Spinal cord (tissue), 9 donors: ENCODE measurements at regions not wholly inside any gene's neighbourhood (a gene's known extent, or its start where the extent isn't known, plus 50 kb on each side); places are given as distances from the start of the nearest gene placed in this dataset.
"Not testable (repeated sequence)": the region's sequence is repeated elsewhere in the genome, so short reads cannot be mapped to it uniquely, and the experiment has no call there.

Experiments used
- DNase-seq, 6 donors: peaks; one replicate each; pipeline versions ENCODE4 v3.0.0 to v3.0.0-alpha.2; 2013 to 2015; ENCODE audit warnings: low spot score in 6 of 6, low read depth in 4 of 6
- H3K27ac ChIP-seq: one replicate; pipeline ENCODE4 v1.5.1; 2013; ENCODE audit warnings: low read depth, low read length, control low read depth
- H3K27me3 ChIP-seq: one replicate; pipeline ENCODE4 v1.6.1; 2013; ENCODE audit warnings: low read length; ENCODE audit not compliant: control insufficient read depth, insufficient read depth
- H3K36me3 ChIP-seq: one replicate; pipeline ENCODE4 v1.6.1; 2013; ENCODE audit warnings: low read length; ENCODE audit not compliant: control insufficient read depth, insufficient read depth
- H3K4me1 ChIP-seq: one replicate; pipeline ENCODE4 v1.6.1; 2013; ENCODE audit warnings: low read length; ENCODE audit not compliant: control insufficient read depth, insufficient read depth
- H3K4me3 ChIP-seq: one replicate; pipeline ENCODE4 v1.5.1; 2013; ENCODE audit warnings: low read depth, low read length, control low read depth
- H3K9me3 ChIP-seq: one replicate; pipeline ENCODE4 v1.6.1; 2013; ENCODE audit warnings: low read length; ENCODE audit not compliant: control insufficient read depth, insufficient read depth
- WGBS: methylation state at CpG from one replicate; pipeline ENCODE4 v1.1.5; 2013; ENCODE audit warnings: missing lambda C conversion rate; ENCODE audit not compliant: insufficient coverage; 5-methylcytosine and 5-hydroxymethylcytosine counted together
- donor health status: healthy.

GRCh38 chr22:10755350-10755749 is 4772.6 kb upstream of the OR11H1 start:
- H3K4me1 ChIP-seq, H3K4me3 ChIP-seq, H3K36me3 ChIP-seq, DNase-seq, H3K27me3 ChIP-seq, H3K27ac ChIP-seq: not testable (repeated sequence)
- H3K9me3 ChIP-seq, result peaks cover 15% of the 10 kb centered on the region
- 42% methylated on average over 3 of the region's 3 CpGs for WGBS

- H3K4me1 ChIP-seq, H3K4me3 ChIP-seq, H3K27ac ChIP-seq, H3K27me3 ChIP-seq, H3K36me3 ChIP-seq, DNase-seq: not testable (repeated sequence)
- WGBS, result 33% methylated on average over 4 of the region's 5 CpGs
- H3K9me3 ChIP-seq, result peaks cover 13% of the 10 kb centered on the region
These were observed 4767.6 kb upstream of the OR11H1 start for GRCh38 chr22:10760418-10760817.

- H3K9me3 ChIP-seq, H3K4me3 ChIP-seq, H3K27me3 ChIP-seq, H3K4me1 ChIP-seq, H3K27ac ChIP-seq, H3K36me3 ChIP-seq, DNase-seq: not testable (repeated sequence)
- no CpG with 5 or more reads among the region's 1 CpG for WGBS
These were observed 4761.7 kb upstream of the OR11H1 start for GRCh38 chr22:10766320-10766719.

GRCh38 chr22:10768875-10769274 is 4759.1 kb upstream of the OR11H1 start:
- not testable (repeated sequence) for DNase-seq, H3K27me3 ChIP-seq, H3K4me1 ChIP-seq, H3K9me3 ChIP-seq, H3K4me3 ChIP-seq, H3K36me3 ChIP-seq, H3K27ac ChIP-seq
- 77% methylated on average over 4 of the region's 4 CpGs for WGBS

GRCh38 chr22:10771744-10772143 is 4756.2 kb upstream of the OR11H1 start:
- not testable (repeated sequence) for DNase-seq, H3K27ac ChIP-seq, H3K9me3 ChIP-seq, H3K36me3 ChIP-seq, H3K4me1 ChIP-seq, H3K27me3 ChIP-seq, H3K4me3 ChIP-seq

GRCh38 chr22:10773341-10773740 is 4754.7 kb upstream of the OR11H1 start:
- not testable (repeated sequence) for H3K27ac ChIP-seq, H3K4me3 ChIP-seq, H3K27me3 ChIP-seq, H3K4me1 ChIP-seq, H3K36me3 ChIP-seq, H3K9me3 ChIP-seq, DNase-seq
- no CpG with 5 or more reads among the region's 1 CpG for whole genome bisulfite sequencing

- WGBS, result 70% methylated on average over 4 of the region's 5 CpGs
- H3K4me3 ChIP-seq, H3K9me3 ChIP-seq: not testable (repeated sequence)
These were observed 4752.2 kb upstream of the OR11H1 start for GRCh38 chr22:10775601-10776357.

GRCh38 chr22:10776358-10776729 is 4751.6 kb upstream of the OR11H1 start:
- not testable (repeated sequence) for H3K36me3 ChIP-seq, H3K4me3 ChIP-seq, H3K9me3 ChIP-seq, H3K27me3 ChIP-seq, H3K4me1 ChIP-seq, DNase-seq, H3K27ac ChIP-seq
- WGBS, result 70% methylated on average over 3 of the region's 7 CpGs

More at GRCh38 chr22:10775601-10776357, 4752.2 kb upstream of the OR11H1 start:
- not testable (repeated sequence) for H3K27ac ChIP-seq, H3K4me1 ChIP-seq, H3K27me3 ChIP-seq, H3K36me3 ChIP-seq, DNase-seq

- not testable (repeated sequence) for H3K36me3 ChIP-seq, H3K27me3 ChIP-seq, H3K4me1 ChIP-seq, H3K4me3 ChIP-seq, DNase-seq, H3K27ac ChIP-seq
- WGBS, result 81% methylated on average over 10 of the region's 11 CpGs
- peaks cover 12% of the 10 kb centered on the region for H3K9me3 ChIP-seq
These were observed 4750.3 kb upstream of the OR11H1 start for GRCh38 chr22:10777733-10778132.

GRCh38 chr22:10778296-10778814 is 4749.6 kb upstream of the OR11H1 start:
- Histone ChIP-seq H3K27me3 (no peaks in the 10 kb centered on the region), H3K9me3 (peaks cover 15% of the 10 kb centered on the region), H3K27ac (no peak overlapping the region), H3K4me1 (no peaks in the 10 kb centered on the region), H3K4me3 (no peak overlapping the region), H3K36me3 (no peaks in the 10 kb centered on the region)
- DNase-seq, result no peak
- 58% methylated on average over 4 of the region's 8 CpGs for WGBS
